Activated T-cell treated with anti-CD3 and anti-CD28 coated beads, Interleukin-2, amount 50 U/mL, for 48 hours (primary cell): ENCODE measurements at regions not wholly inside any gene's neighbourhood (a gene's known extent, or its start where the extent isn't known, plus 50 kb on each side); places are given as distances from the start of the nearest gene placed in this dataset.

Experiments
- DNase-seq, 2 experiments: peaks; one replicate each; pipeline ENCODE4 v3.0.0-alpha.2; 2020

DNA sequence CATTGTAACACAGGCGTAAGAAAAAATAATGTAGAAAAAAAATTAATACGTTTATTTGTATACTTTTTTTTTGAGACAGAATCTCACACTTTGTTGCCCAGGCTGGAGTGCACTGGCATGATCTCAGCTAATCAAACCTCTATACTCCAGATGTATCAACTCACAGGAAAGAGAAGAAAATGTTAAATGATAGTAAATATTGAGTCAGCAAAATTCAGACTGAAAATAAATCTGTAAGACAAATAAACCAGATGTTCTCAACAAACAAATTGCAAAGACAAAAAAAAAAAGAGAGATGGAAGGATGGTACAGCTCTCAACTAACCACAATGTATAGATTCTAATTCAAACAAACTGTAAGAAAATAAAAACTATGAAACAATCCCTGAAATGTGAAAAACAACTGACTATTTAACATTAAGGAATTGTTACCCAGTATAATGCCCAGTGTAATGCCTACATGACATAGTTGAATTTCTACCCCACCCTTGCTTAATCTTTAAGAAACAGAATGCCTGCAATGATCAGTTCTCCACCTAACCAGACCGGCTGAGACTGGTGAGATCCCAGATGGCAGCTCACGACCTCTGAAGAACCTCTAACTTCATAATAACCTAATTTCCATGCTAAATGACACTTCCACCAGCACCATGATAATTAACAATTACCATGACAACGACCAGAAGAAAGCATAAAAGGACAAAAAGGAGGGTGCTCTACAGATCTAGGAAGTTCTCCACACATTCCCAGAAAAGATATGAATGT lies 272.0 kb upstream of the GNAI1 start:
- no peak for DNase-seq

DNA sequence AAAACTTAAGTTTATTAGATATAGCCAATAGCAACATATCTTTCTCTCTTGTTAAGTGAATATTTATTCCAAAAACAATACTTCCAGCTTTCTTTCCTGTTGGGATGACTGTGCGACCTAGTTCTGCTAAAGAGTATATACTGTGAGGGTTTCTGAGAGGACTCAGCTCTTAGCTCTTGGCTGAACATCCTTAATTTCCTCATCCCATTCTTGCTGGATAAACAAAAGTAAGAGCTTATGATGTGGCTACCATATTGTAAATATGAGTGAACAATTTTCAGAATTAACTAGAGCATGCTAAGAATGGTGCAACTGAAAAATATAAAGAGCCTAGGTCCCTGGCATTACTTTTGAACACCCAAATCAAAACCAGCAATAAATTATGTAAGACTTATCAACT lies 279.5 kb upstream of the GNAI1 start:
- no peak for DNase-seq

DNA sequence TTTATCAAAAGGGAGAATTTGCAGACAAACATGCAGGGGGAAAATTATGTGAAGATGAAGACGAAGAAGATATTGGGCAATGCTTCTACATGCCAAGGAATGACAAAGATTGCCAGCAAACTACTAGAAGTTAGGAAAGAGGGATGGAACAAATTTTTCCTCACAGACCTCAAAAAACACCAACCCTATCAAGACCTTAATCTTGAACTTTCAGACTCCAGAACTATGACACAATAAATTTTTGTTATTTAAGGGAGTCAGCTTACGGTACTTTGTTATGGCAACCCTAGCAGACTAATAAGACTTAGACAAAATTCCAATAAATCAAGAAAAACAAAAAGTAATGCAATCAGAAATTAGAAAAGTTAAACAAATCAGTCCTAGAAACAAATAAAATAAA lies 280.0 kb upstream of the GNAI1 start:
- DNase-seq: no peak

DNA sequence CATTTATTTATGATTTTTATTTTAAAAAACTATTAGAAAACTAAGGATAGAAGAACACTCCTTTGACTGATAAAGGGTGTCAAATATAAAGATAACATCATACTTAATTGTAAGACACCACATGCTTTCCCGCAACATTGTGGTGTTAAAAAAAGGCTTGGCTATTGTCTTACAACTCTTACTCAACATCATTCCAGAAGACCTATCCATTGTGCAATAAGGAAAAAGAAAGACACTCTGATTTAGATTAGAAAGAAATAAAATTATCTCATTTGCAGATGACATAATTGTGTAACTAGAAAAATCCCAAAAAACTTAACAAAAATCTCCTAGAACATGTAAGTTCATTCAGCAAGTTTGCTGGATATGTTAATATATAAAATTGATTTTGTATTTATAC lies 296.7 kb upstream of the GNAI1 start:
- DNase-seq: no peak

DNA sequence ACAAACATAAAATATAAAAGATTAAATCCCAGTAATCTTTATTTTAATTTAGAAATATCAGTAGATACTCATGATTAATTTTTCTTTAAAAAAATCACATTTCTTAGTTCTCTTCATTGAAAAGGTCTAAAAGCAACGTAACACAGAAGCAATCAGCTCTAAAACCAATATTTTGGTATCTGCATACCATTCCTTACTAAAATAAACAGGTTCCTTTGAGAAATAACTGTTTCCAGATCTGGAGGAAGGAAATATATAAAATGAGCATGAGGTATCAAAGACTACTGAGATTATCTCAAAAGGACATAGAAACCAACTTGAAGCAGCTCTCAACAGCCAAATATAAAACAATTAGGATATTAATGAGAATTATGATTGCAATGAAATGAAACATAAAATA lies 301.0 kb upstream of the GNAI1 start:
- DNase-seq: no peak

DNA sequence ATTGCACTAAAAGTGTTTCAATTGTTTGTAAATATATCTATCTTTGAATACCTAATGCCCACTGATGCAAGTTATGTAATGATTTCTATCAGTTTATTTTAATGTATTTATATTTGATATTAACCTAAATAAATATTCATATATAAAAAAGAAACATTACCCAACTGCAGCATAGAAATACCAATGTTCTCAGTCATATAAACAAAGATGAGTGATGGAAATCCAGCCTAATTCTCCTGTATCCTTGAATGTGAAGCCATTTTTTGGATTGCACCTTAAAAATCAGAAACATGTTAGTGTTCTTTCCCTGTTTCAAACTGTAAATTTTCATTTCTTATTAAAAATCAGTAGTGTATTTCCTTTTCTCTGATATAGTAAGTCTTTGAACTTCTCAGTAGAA lies 305.8 kb upstream of the GNAI1 start:
- DNase-seq: no peak

DNA sequence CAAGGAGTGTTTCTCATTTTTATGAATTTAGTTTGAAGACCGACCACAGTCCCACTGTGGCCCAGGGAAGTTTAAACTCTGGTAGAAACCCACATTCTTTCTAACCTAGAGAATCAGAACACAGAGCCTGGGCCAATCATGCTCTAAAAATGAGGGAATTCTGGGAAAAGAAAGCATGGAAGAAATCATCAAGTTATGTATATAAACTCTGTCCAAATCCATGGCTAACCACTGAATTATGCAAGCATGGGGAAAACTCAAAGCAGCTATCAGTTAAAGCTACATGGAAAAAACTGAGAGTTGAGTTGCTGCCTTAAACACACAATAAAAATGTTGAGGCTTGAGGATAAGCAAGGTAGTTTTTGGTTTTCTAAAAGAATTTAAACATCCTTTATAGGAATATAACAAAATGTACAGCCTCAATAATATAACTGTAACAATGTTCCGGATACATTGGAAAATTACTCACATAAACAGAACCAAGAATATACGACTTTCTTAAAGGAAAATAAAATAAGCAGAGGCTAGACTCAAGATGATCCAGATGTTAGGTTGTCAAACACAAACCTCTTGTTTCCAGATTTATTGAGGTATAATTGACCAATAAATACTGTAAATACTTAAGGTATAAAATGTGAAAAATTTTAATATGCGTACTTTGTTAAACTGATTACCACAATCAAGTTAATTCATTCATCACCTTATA lies 311.2 kb upstream of the GNAI1 start:
- DNase-seq: no peak

DNA sequence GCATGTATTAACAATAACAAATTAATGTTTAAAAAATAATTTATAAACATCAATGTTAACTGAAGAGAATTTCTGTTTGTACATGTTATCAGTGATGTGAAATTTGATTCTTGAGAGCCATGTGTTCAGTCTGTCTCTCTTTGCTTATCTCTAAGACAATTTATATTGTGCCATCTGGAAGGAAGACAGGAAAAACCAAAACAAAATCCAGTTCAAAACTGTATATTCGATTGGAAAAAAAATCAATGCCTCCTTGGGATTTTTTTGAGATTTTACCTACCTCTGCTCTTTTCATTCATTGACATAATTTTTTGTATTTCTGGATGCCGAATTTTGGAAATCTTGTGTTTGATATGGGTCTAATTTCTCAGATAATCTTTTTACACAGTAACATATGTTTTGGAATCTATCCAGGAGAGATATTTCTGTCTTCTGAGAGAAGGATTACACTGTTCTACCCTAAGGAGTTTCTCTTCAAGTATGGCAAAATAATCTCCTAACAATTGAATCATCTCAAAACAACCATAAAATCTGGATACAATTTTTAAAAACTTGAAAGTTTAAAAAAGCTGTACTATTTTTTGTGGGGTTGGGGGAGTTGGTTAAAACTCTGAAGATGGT lies 311.9 kb upstream of the GNAI1 start:
- no peak for DNase-seq

DNA sequence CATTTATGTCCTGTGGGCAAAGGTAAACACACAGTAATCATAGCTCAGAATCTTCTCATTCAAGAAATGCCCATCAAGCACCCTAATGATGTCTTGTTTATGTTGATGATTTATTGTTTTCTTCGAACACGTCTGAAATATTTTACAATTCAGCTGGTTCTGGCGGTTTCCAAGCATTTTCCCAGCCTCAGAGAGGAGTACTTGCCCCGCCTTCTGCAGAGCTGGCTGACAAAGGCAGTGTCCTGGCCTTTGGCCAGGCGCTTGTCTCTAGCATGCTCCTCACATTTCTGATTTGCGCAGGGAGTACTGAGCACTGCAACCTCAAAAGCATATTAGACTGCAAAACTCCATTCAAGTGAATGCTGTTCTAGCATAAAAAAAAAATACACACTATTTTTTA lies 314.2 kb upstream of the GNAI1 start:
- no peak for DNase-seq

DNA sequence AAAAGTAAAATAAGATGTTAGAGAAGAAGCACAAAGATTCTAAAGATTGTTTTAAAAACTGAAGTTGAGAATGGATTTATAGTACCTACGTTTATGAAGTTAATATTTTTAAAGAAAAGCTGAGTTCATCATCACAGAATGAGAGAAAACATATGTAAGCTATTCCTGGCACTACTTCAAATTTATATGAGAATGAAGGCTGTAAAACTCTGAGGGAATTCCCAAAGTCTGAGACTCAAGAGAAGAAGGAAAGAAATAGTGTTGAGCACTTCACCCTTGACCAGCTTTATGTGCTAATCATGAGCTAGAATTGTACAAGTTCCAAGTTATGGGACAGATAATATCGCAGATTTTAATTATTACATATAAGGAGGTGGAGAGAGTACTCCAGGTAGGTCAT lies 323.7 kb upstream of the GNAI1 start:
- DNase-seq: no peak

DNA sequence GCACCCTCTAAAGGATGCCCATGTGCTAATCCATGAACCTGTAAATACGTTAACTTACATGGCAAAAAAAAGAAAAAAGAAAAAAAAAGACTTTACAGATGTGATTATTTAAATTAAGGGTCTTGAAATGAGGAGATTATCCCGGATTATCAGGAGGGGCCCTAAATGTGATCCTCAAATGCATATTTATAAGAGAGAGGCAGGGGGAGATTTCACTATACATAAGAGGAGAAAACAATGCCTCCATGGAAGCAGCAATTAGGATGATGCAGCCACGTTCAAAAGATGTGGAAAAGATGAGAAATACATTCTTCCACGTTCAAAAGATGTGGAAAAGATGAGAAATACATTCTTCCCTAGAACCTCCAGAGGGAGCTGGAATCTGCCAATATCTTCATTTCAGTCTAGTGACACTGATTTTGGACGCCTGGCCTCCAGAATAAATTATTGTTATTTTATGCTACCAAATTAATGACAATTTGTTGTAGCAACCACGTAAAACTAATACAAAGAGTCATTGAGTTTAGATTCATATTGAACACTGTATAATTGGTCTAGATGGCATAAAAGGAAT lies 328.4 kb upstream of the GNAI1 start:
- DNase-seq: no peak

DNA sequence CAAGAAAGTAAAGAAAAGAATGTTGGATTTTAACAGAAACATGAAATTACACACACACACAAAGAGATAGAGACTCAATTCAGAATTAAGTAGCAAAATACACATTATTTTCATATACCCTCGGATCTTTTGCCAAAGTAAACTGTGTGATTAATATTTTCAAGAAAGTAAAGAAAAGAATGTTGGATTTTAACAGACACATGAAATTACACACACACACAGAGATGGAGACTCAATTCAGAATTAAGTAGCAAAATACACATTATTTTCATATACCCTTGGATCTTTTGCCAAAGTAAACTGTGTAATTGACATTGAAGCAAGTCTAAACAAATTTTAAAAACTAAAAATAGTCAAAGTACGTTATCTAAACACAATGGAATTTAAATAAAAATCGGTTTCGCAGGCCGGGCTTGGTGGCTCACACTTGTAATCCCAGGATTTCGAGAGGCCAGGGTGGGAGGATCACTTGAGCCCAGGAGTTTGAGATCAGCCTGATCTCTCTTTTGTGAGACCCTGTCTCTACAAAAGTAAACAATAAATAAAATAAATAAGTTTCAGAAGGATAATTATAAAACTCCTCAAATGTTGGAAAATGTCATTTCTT lies 337.3 kb upstream of the MAGI2 start:
- no peak for DNase-seq

DNA sequence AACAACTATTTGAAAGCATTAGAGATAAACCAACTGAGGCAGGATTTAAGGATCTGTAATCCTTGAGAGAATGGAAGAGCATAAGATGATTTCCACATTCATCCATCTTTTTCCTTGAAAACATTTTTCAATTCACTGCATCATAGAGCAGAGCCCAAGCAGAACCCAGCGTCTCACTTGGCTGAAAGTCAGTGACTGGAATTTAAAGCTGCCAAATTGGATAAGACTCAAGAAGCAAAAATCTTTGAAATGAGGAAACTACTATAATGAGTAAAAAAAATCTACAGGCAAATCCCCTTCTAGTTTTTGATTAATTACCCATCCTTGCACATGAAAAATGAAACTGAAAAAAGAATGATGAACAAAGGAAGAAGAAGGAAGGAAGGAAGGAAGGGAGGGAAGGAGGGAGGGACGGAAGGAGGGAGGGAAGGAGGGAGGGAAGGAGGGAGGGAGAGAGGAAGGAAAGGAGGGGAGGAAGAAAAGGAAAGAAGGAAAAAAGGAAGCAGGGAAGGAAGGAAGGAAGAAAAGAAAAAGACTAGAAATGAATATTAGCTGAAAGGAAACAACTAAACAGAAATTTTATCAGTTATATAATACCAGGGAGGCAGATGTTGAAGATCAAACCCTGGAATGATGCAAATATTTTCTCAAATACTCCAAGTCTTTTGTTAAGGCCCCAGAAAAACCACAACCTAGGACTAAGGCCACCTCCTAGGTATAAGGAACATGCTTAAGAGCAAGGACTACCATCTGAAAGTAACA lies 336.3 kb upstream of the MAGI2 start:
- no peak for DNase-seq

DNA sequence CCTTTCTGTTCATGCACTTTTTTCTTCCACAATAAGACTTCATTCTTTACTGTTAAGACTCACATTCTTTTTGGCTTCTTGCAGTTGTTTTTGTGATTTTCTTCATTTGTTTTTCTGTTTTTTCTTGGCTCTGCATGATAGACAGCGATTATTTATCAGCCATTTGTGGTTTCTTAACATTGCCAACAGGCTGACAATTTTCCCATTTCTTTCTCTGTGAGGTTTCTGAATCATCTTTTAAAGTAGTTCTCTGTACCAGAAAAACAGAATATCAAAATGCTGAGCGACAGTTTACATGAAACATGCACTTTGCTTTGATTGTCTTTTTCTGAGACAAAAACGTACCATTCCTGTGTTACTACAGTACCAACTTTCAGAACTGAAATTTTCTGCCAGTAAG lies 334.2 kb upstream of the MAGI2 start:
- no peak for DNase-seq

DNA sequence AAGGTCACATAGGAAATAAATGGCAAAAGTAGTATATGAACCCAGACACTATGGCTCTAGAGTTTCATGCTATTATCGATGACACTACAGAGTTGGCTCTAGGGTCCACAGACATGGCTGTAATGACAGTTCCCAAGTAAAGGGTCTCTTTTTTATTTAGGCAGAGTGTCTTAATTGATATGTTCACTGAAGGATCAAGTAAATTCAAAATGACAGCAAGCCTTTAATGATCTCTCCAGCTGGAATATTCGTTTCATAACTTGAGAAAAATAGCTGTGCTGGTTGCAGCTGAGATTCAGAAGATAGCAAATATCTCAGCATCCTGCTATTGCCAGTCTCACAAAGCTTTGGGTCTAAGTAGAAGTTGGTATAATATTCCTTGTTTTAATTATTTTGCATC lies 333.6 kb upstream of the MAGI2 start:
- DNase-seq: no peak

DNA sequence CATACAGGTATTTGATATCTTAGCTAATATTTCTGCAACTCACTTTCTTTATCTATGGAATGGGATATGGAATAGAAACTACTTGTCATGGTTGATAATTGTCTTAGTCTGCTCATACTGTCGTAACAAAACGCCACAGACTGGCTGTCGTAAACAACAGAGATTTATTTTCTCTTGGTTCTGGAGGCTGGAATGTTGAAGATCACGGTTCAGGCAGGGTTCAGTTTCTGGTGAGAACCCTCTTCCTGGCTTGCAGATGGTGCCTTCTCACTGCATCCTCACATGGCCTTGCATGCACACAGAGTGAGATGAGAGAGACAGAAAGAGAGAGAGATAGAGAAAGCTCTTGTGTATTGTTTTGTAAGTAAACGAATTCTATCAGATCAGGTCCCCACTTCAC lies 332.7 kb upstream of the MAGI2 start:
- DNase-seq: no peak

DNA sequence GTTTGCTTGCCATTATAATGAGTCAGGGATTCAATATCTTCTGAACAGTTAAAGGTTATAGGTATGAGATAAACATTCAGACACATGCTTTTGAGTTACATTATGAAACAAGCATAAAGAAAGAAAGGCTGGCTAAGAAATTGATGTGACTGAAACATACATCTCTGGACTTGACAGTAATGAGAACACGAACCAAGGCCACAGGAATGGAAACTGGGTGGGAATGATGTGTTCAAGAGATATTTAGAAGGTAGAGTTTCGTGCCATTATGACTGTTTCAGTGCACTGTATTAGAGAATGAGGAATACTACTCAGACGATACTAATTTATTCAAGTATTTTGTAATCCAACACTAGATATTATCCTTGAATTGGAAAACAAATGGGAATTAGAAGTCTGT lies 332.1 kb upstream of the MAGI2 start:
- DNase-seq: no peak

DNA sequence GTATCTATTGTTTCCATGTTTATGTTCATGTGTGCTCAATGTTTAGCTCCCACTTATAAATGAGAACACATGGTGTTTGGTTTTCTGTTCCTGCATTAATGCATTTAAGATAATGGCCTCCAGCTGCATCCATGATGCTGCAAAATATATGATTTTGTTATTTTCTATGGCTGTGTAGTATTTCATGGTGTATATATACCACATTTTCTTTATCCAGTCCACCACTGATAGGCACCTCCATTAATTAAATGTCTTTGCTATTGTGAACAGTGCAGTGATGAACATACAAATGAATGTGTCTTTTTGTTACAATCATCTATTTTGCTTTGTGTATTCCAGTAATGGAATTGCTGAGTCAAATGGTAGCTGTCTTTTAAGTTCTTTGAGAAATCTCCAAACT lies 329.4 kb upstream of the MAGI2 start:
- no peak for DNase-seq

DNA sequence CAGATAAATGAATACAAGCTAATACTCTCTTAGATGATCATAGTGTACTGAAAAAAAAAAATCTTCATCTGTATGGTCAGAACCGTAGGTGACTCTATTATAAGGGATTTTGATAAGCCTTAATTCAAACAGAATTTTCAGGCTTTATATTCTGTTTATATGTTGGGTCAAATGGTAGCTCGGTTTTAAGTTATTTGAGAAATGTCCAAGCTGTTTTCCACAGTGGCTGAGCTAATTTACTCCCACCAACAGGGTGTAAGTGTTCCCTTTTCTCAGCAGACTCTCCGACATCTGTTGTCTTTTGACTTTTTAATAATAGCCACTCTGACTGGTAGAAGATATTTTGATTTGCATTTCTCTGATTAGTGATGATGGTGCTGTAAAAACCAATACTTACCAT lies 328.8 kb upstream of the MAGI2 start:
- no peak for DNase-seq

DNA sequence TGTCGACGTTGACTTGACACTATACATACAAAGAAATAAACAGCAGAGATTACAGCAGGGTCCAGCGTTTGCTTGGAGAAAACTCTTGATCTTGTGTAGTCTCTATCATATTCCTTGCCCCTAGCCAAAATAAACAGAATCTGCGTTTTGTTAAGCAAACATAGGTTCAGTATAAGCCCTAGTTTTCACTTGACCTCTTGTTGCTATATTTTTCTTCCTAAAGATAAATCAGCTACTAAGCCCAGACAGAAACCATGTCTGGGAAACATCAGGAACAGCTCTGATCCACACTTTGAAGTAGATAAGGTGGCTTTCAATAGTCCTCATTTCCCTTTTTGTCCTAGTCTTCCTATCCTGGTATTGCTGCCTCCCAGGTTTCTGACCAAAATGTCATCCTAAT lies 328.2 kb upstream of the MAGI2 start:
- no peak for DNase-seq

DNA sequence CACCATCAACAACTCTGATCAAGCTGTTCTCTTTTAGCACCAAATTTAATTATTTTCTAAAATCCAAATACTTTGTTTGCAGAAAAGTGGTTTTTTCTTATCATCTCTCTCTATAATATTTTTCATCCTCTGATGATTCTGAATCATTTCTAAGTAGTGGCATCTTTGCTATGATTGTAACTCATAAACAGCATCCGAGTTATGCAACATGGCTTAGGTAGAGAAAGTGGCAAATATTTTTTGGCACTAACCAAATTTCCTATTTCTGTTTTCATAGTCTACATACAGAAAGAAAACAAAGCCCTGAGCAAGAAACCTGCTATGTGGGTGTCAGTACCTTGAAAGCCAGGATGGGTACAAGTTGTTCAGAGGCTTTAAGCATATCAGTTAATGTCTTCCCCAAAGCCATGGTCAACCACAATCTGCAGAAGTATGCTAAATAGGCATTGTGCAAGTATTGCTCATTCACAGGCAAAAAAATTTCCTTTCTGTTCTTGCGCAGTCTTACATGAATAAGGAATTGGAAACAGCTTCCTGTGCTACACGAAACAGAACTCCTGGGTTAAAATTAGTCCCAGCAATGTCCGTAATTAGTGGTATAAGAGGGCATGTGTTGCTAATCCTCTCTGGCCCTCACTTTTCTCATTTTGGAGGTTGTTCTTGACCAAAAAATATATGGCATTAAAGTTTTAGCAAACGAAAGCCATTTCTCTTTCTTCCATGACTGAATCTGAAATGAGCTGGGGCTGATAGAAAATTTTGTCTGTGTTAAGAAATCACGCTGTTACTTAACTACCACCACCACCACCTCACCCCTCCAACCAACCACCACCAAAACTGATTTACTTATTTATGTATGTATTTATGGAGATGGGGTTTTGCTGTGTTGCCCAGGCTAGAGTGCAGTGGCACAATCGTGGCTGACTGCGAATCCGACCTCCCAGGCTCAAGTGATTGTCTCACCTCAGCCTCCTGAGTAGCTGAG lies 325.6 kb upstream of the MAGI2 start:
- DNase-seq: no peak

DNA sequence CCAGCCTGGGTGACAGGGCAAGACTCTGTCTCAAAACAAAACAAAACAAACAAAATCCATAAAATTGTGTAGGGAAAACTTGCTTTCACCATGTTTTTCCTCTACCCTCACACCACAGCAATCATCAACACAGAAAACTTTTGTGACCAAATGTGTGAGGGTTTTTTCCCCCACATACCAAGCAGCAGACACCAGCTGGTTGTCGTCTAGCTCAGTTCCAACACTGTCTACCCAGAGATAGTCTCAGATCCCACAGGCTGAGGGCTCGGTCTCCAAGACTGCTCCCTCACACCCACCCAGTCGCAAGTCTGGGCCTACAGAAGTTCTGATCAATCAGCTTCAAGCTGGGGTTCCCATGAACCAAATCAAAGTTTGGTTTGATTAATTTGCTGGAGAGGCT lies 322.4 kb upstream of the MAGI2 start:
- no peak for DNase-seq
